Esophagus squamous epithelium (tissue), 5 donors: ENCODE measurements at regions not wholly inside any gene's neighbourhood (a gene's known extent, or its start where the extent isn't known, plus 50 kb on each side); places are given as distances from the start of the nearest gene placed in this dataset.
"Not testable (repeated sequence)": the region's sequence is repeated elsewhere in the genome, so short reads cannot be mapped to it uniquely, and the experiment has no call there.

ENCODE experiments used
- DNase-seq: peaks from one replicate; lab custom pipeline; 2025; lab: John Stamatoyannopoulos, UW
- H3K27ac ChIP-seq, 4 donors: fragments of 200-600 bp; sonication (generic); one replicate each; pipeline ENCODE4 v1.5.1; 2016 to 2019; ENCODE audit warnings: mild to moderate bottlenecking in 1 of 4
- H3K27me3 ChIP-seq, 4 donors: fragments of 200-600 bp; sonication (generic); 1 replicate in 3 of 4; 2 replicates in 1 of 4; pipeline versions ENCODE4 v1.5.1 to v1.6.0; 2017 to 2021; ENCODE audit warnings: antibody characterized with exemption in 1 of 4
- H3K36me3 ChIP-seq, 3 donors: fragments of 200-600 bp; sonication (generic); one replicate each; pipeline ENCODE4 v1.5.1; 2016 to 2019
- H3K4me1 ChIP-seq, 3 donors: fragments of 200-600 bp; sonication (generic); one replicate each; pipeline ENCODE4 v1.5.1; 2017 to 2019
- H3K4me3 ChIP-seq, 4 donors: fragments of 200-600 bp; sonication (generic); 1 replicate in 3 of 4; 2 replicates in 1 of 4; pipeline ENCODE4 v1.5.1; 2016 to 2019; ENCODE audit warnings: mild to moderate bottlenecking in 2 of 4, moderate library complexity in 1 of 4
- H3K9me3 ChIP-seq, 3 donors: fragments of 200-600 bp; sonication (generic); one replicate each; pipeline ENCODE4 v1.5.1; 2016 to 2019
- CTCF ChIP-seq, 6 experiments: fragments of 450-650 bp in 4 of 6; fragments of 200-600 bp in 2 of 6; sonication (generic) in 2 of 6; IDR thresholded peaks; one replicate each; pipeline ENCODE4 v1.5.1; 2016 to 2019; ENCODE audit warnings: antibody characterized with exemption in 6 of 6, mild to moderate bottlenecking in 4 of 6, moderate library complexity in 4 of 6
- POLR2A ChIP-seq, 4 donors: fragments of 450-650 bp; IDR thresholded peaks; one replicate each; pipeline ENCODE4 v1.6.1; 2017; ENCODE audit warnings: antibody characterized with exemption in 4 of 4, mild to moderate bottlenecking in 4 of 4, moderate library complexity in 3 of 4
- WGBS, 2 donors: methylation state at CpG; one replicate each; pipeline ENCODE4 v1.1.5; 2018; 5-methylcytosine and 5-hydroxymethylcytosine counted together
- intact Hi-C: fragments of 100-400 bp; cut with DNase I; formaldehyde crosslinking; loops from one replicate; pipeline ENCODE4 v1.15.0; 2022
- donor health status: DM: yes; HTN: yes; CAD: no.

GRCh38 chr4:162497564-162498167 is 333.9 kb upstream of the FSTL5 start:
- DNase-seq, result no peak
- TF ChIP-seq CTCF (IDR thresholded peaks at IDR 0.05), result peak; percentile 49 to 87 (median 78)
- no peak for TF ChIP-seq POLR2A (IDR thresholded peaks at IDR 0.05)
- WGBS, 2 donors, result 2% methylated on average over 5 of the region's 5 CpGs
- Histone ChIP-seq H3K4me3 (no peak overlapping the region), H3K27ac (no peak overlapping the region), H3K27me3 (peaks cover 0 to 6% (median 0%) of the 10 kb centered on the region in 4 donors), H3K4me1 (no peaks in the 10 kb centered on the region), H3K36me3 (no peaks in the 10 kb centered on the region), H3K9me3 (no peaks in the 10 kb centered on the region)
- intact Hi-C loops, result loop anchor here (10.0 kb wide), 1 partner anchor 837 kb away; the partner anchor contains the start of gene NPY1R

- intact Hi-C loops, result loop anchor here (10.0 kb wide), 1 partner anchor 840 kb away; the partner anchor contains the start of gene NPY1R
Measured at GRCh38 chr4:162494935-162495334, 331.1 kb upstream of the FSTL5 start.

GRCh38 chr4:162485486-162485885 is 321.7 kb upstream of the FSTL5 start:
- H3K27me3 ChIP-seq, result no peaks in the 10 kb centered on the region
- no peak overlapping the region for H3K4me3 ChIP-seq
- no peak for DNase-seq
- WGBS, 2 donors, result 61 to 62% methylated on average over 6 of the region's 6 CpGs
- H3K4me1 ChIP-seq, result no peaks in the 10 kb centered on the region
- no peaks in the 10 kb centered on the region for H3K9me3 ChIP-seq
- no peaks in the 10 kb centered on the region for H3K36me3 ChIP-seq
- intact Hi-C loops, result no loop called here
- TF ChIP-seq POLR2A (IDR thresholded peaks at IDR 0.05) (no peak), CTCF (IDR thresholded peaks at IDR 0.05) (no peak)
- H3K27ac ChIP-seq, result no peak overlapping the region

More at GRCh38 chr4:162494935-162495334, 331.1 kb upstream of the FSTL5 start:
- TF ChIP-seq POLR2A (IDR thresholded peaks at IDR 0.05) (no peak), CTCF (IDR thresholded peaks at IDR 0.05) (no peak)
- no peak for DNase-seq
- Histone ChIP-seq H3K9me3 (no peaks in the 10 kb centered on the region), H3K36me3 (no peaks in the 10 kb centered on the region), H3K27ac (no peak overlapping the region), H3K4me3 (no peak overlapping the region), H3K27me3 (peaks cover 0 to 6% (median 0%) of the 10 kb centered on the region in 4 donors), H3K4me1 (no peaks in the 10 kb centered on the region)
- WGBS, 2 donors, result 59 to 70% methylated on average over 2 of the region's 2 CpGs

GRCh38 chr4:162475246-162475645 is 311.4 kb upstream of the FSTL5 start:
- no peaks in the 10 kb centered on the region for H3K27me3 ChIP-seq
- WGBS, 2 donors, result 67 to 68% methylated on average over 4 of the region's 4 CpGs
- DNase-seq, result no peak
- no peaks in the 10 kb centered on the region for H3K36me3 ChIP-seq
- no peak for TF ChIP-seq CTCF (IDR thresholded peaks at IDR 0.05)
- no peak for TF ChIP-seq POLR2A (IDR thresholded peaks at IDR 0.05)
- no peak overlapping the region for H3K27ac ChIP-seq
- H3K4me1 ChIP-seq, result no peaks in the 10 kb centered on the region
- H3K4me3 ChIP-seq, result no peak overlapping the region
- no peaks in the 10 kb centered on the region for H3K9me3 ChIP-seq
- intact Hi-C loops, result no loop called here

GRCh38 chr4:162469977-162470376 is 306.2 kb upstream of the FSTL5 start:
- H3K27me3 ChIP-seq, result no peaks in the 10 kb centered on the region
- intact Hi-C loops, result no loop called here
- no peak overlapping the region for H3K4me3 ChIP-seq
- H3K4me1 ChIP-seq, result no peaks in the 10 kb centered on the region
- H3K9me3 ChIP-seq, result no peaks in the 10 kb centered on the region
- no peak for DNase-seq
- H3K36me3 ChIP-seq, result no peaks in the 10 kb centered on the region
- no peak for TF ChIP-seq CTCF (IDR thresholded peaks at IDR 0.05)
- no peak for TF ChIP-seq POLR2A (IDR thresholded peaks at IDR 0.05)
- no peak overlapping the region for H3K27ac ChIP-seq

- WGBS, 2 donors, result 74 to 80% methylated on average over 1 of the region's 1 CpG
- H3K27me3 ChIP-seq, DNase-seq, H3K27ac ChIP-seq, H3K9me3 ChIP-seq, H3K4me3 ChIP-seq, H3K4me1 ChIP-seq, intact Hi-C loops, H3K36me3 ChIP-seq: not testable (repeated sequence)
Measured at GRCh38 chr4:162465356-162465755, 301.6 kb upstream of the FSTL5 start.
